GM12878 (cell line): ENCODE measurements at regions not wholly inside any gene's neighbourhood (a gene's known extent, or its start where the extent isn't known, plus 50 kb on each side); places are given as distances from the start of the nearest gene placed in this dataset.

Experiments
- ATAC-seq: fragments of 200-7000 bp; cut with Tn5 transposase; 3 replicates; pipeline ENCODE4 v1.9.1; 2020; ENCODE audit warnings: mild to moderate bottlenecking, moderate library complexity
- BruUV-seq: library from RNA; stranded (reverse); fragments of 400-500 nt; replicated peaks from 2 replicates; lab custom pipeline; 2021; lab: Mats Ljungman, UMichigan
- CTCF ChIA-PET: fragments of 300-600 bp; sonication (Branson Sonifier 250); formaldehyde crosslinking; extraction: SDS; loops from one replicate; lab custom pipeline; 2021; ENCODE audit warnings: inconsistent platforms; lab: Yijun Ruan, JAX
- POLR2A ChIA-PET: fragments of 350-600 bp; formaldehyde crosslinking; extraction: SDS; loops from one replicate; lab custom pipeline; 2021; ENCODE audit warnings: inconsistent platforms; lab: Charles Lee
- RAD21 ChIA-PET: fragments of 300-600 bp; sonication (Branson Sonifier 250); formaldehyde crosslinking; loops from one replicate; lab custom pipeline; 2023; ENCODE audit warnings: antibody characterized with exemption; ENCODE audit not compliant: unreplicated experiment; lab: Charles Lee
- SMC1A ChIA-PET: fragments of 300-600 bp; sonication (Branson Sonifier 250); formaldehyde crosslinking; loops from one replicate; lab custom pipeline; 2023; ENCODE audit not compliant: unreplicated experiment, uncharacterized antibody; lab: Charles Lee
- DNase-seq: peaks from one replicate; pipeline ENCODE4 v3.0.0-alpha.2; 2011; ENCODE audit warnings: low read depth, low spot score
- FAIRE-seq: peaks from 3 replicates; lab custom pipeline; 2011; peaks lifted over from hg19 to GRCh38; lab: Jason Lieb, UNC
- H2AFZ ChIP-seq: 2 replicates; pipeline ENCODE4 v1.6.0; 2011; ENCODE audit warnings: low read depth, low read length, control low read depth; ENCODE audit not compliant: control insufficient read depth
- H3K27ac ChIP-seq: 2 replicates; pipeline ENCODE4 v1.5.1; 2011; ENCODE audit warnings: control low read depth; ENCODE audit not compliant: control insufficient read depth, insufficient read depth
- H3K27me3 ChIP-seq, 2 experiments: replicated peaks in 1 of 2; 2 replicates each; pipeline versions ENCODE4 v1.6.0 to v1.6.1; 2011; ENCODE audit warnings: low read length in 1 of 2; ENCODE audit not compliant: control insufficient read depth in 2 of 2, insufficient read depth in 2 of 2
- H3K36me3 ChIP-seq, 2 experiments: 2 replicates each; pipeline ENCODE4 v1.5.1; 2011; ENCODE audit warnings: low read length in 1 of 2; ENCODE audit not compliant: control insufficient read depth in 2 of 2, insufficient read depth in 2 of 2
- H3K4me1 ChIP-seq: 2 replicates; pipeline ENCODE4 v1.6.1; 2011; ENCODE audit warnings: mild to moderate bottlenecking, low read length, moderate library complexity, mixed read lengths; ENCODE audit not compliant: control insufficient read depth, insufficient read depth
- H3K4me2 ChIP-seq: 2 replicates; pipeline ENCODE4 v1.6.0; 2011; ENCODE audit warnings: control low read depth; ENCODE audit not compliant: control insufficient read depth, insufficient read depth
- H3K4me3 ChIP-seq: fragments of 200-600 bp; sonication (generic); 2 replicates; pipeline ENCODE4 v1.5.1; 2016
- H3K79me2 ChIP-seq: 2 replicates; pipeline ENCODE4 v1.6.0; 2011; ENCODE audit warnings: low read length; ENCODE audit not compliant: control insufficient read depth, insufficient read depth
- H3K9ac ChIP-seq: 2 replicates; pipeline ENCODE4 v1.8.0; 2011; ENCODE audit warnings: low read length, control low read depth, mixed read lengths; ENCODE audit not compliant: control insufficient read depth, insufficient read depth
- H3K9me3 ChIP-seq: replicated peaks from 3 replicates; pipeline ENCODE4 v1.5.1; 2011; ENCODE audit warnings: mild to moderate bottlenecking, low read length; ENCODE audit not compliant: control insufficient read depth, insufficient read depth
- H4K20me1 ChIP-seq: 2 replicates; pipeline ENCODE4 v1.6.0; 2011; ENCODE audit not compliant: control insufficient read depth, insufficient read depth
- ATF7 ChIP-seq: fragments of 450-650 bp; IDR thresholded peaks from 2 replicates; pipeline ENCODE4 v1.6.1; 2016; ENCODE audit warnings: low read depth, mild to moderate bottlenecking
- BACH1 ChIP-seq: fragments of 450-650 bp; IDR thresholded peaks from 2 replicates; pipeline ENCODE4 v1.6.1; 2017; ENCODE audit warnings: mild to moderate bottlenecking, borderline replicate concordance
- CBFB ChIP-seq: IDR thresholded peaks from 2 replicates; pipeline ENCODE4 v1.6.1; 2016; ENCODE audit warnings: antibody characterized with exemption, low read depth
- CBX5 ChIP-seq: sonication (generic); IDR thresholded peaks from 2 replicates; pipeline ENCODE4 v1.6.1; 2016; ENCODE audit warnings: low read depth, moderate library complexity, mild to moderate bottlenecking, inconsistent platforms
- CHD2 ChIP-seq: IDR thresholded peaks from 2 replicates; pipeline ENCODE4 v1.6.1; 2011; ENCODE audit warnings: low read depth, low read length, improper control_type of control experiment, borderline replicate concordance
- CREB1 ChIP-seq: IDR thresholded peaks from 2 replicates; pipeline ENCODE4 v1.6.1; 2012; ENCODE audit warnings: low read depth, mild to moderate bottlenecking, inconsistent platforms
- DPF2 ChIP-seq: fragments of 450-650 bp; IDR thresholded peaks from 2 replicates; pipeline ENCODE4 v1.6.1; 2017; ENCODE audit warnings: mild to moderate bottlenecking
- EP300 ChIP-seq, 2 experiments: fragments of 150-350 bp in 1 of 2; IDR thresholded peaks; 2 replicates each; pipeline ENCODE4 v1.6.1; 2011 to 2012; ENCODE audit warnings: low read depth in 2 of 2, low read length in 2 of 2, borderline replicate concordance in 1 of 2, improper control_type of control experiment in 1 of 2, inconsistent platforms in 1 of 2; ENCODE audit not compliant: control insufficient read depth in 1 of 2
- HDAC2 ChIP-seq: fragments of 200-600 bp; sonication (generic); IDR thresholded peaks from 2 replicates; pipeline ENCODE4 v1.6.1; 2017
- HDGF ChIP-seq: fragments of 450-650 bp; IDR thresholded peaks from 2 replicates; pipeline ENCODE4 v1.6.1; 2016; ENCODE audit warnings: antibody characterized with exemption
- IKZF2 ChIP-seq, 2 experiments: fragments of 450-650 bp; IDR thresholded peaks; 2 replicates each; pipeline ENCODE4 v1.6.1; 2017; ENCODE audit warnings: mild to moderate bottlenecking in 2 of 2, moderate library complexity in 2 of 2
- JUNB ChIP-seq: IDR thresholded peaks from 2 replicates; pipeline ENCODE4 v1.6.1; 2016; ENCODE audit warnings: antibody characterized with exemption, mild to moderate bottlenecking
- MEF2B ChIP-seq: fragments of 450-650 bp; IDR thresholded peaks from 2 replicates; pipeline ENCODE4 v1.6.1; 2018; ENCODE audit warnings: mild to moderate bottlenecking, moderate library complexity; ENCODE audit not compliant: partially characterized antibody, poor library complexity, severe bottlenecking
- MTA3 ChIP-seq: IDR thresholded peaks from 2 replicates; pipeline ENCODE4 v1.6.1; 2012; ENCODE audit warnings: low read length, inconsistent platforms, borderline replicate concordance
- MXI1 ChIP-seq: fragments of 150-350 bp; IDR thresholded peaks from 2 replicates; pipeline ENCODE4 v1.6.1; 2011; ENCODE audit warnings: low read depth, mild to moderate bottlenecking, inconsistent platforms, low read length, improper control_type of control experiment
- MYB ChIP-seq: fragments of 150-350 bp; IDR thresholded peaks from 2 replicates; pipeline ENCODE4 v1.6.1; 2014; ENCODE audit warnings: mild to moderate bottlenecking, low read depth, low read length, borderline replicate concordance
- NBN ChIP-seq: fragments of 450-650 bp; IDR thresholded peaks from 2 replicates; pipeline ENCODE4 v1.6.1; 2016
- NR2C2 ChIP-seq: IDR thresholded peaks from 2 replicates; pipeline ENCODE4 v1.6.1; 2011; ENCODE audit warnings: borderline replicate concordance, low read depth; ENCODE audit not compliant: control insufficient read depth, insufficient read length
- NR2F1 ChIP-seq: fragments of 450-650 bp; conservative IDR thresholded peaks from 2 replicates; pipeline ENCODE4 v1.6.1; 2017; ENCODE audit warnings: mild to moderate bottlenecking
- PAX5 ChIP-seq: IDR thresholded peaks from 2 replicates; pipeline ENCODE4 v1.6.1; 2011; ENCODE audit warnings: low read depth, low read length, borderline replicate concordance
- RELA ChIP-seq: fragments of 450-650 bp; IDR thresholded peaks from 2 replicates; pipeline ENCODE4 v1.8.0; 2014; ENCODE audit warnings: borderline replicate concordance; ENCODE audit not compliant: partially characterized antibody
- RELB ChIP-seq: fragments of 450-650 bp; IDR thresholded peaks from 2 replicates; pipeline ENCODE4 v1.6.1; 2017; ENCODE audit warnings: low read depth, mild to moderate bottlenecking, moderate library complexity
- STAT3 ChIP-seq: IDR thresholded peaks from 2 replicates; pipeline ENCODE4 v1.6.1; 2011; ENCODE audit warnings: low read depth, low read length, improper control_type of control experiment
- TARDBP ChIP-seq: IDR thresholded peaks from 2 replicates; pipeline ENCODE4 v1.6.1; 2016; ENCODE audit warnings: borderline replicate concordance
- TCF12 ChIP-seq: IDR thresholded peaks from 2 replicates; pipeline ENCODE4 v1.6.1; 2011; ENCODE audit warnings: low read depth, mild to moderate bottlenecking, low read length
- YY1 ChIP-seq: IDR thresholded peaks from 2 replicates; pipeline ENCODE4 v1.6.1; 2011; ENCODE audit warnings: low read depth, mild to moderate bottlenecking, low read length
- ZNF24 ChIP-seq: fragments of 450-650 bp; IDR thresholded peaks from 2 replicates; pipeline ENCODE4 v1.6.1; 2017; ENCODE audit warnings: antibody characterized with exemption, mild to moderate bottlenecking
- WGBS: methylation state at CpG from one replicate; pipeline ENCODE4 v1.1.6; 2016; ENCODE audit warnings: low lambda C conversion rate; ENCODE audit not compliant: insufficient replicate concordance, insufficient coverage; ENCODE audit errors: missing lambda C conversion rate; 5-methylcytosine and 5-hydroxymethylcytosine counted together
- in situ Hi-C: fragments of 300-500 bp; cut with MboI; formaldehyde crosslinking; loops from 9 replicates; pipeline ENCODE4 v1.14.3; 2018; ENCODE audit warnings: mixed read lengths
- intact Hi-C: fragments of 100-400 bp; cut with micrococcal nuclease; formaldehyde crosslinking; loops from one replicate; pipeline ENCODE4 v1.14.2; 2022; ENCODE audit not compliant: unreplicated experiment

DNA sequence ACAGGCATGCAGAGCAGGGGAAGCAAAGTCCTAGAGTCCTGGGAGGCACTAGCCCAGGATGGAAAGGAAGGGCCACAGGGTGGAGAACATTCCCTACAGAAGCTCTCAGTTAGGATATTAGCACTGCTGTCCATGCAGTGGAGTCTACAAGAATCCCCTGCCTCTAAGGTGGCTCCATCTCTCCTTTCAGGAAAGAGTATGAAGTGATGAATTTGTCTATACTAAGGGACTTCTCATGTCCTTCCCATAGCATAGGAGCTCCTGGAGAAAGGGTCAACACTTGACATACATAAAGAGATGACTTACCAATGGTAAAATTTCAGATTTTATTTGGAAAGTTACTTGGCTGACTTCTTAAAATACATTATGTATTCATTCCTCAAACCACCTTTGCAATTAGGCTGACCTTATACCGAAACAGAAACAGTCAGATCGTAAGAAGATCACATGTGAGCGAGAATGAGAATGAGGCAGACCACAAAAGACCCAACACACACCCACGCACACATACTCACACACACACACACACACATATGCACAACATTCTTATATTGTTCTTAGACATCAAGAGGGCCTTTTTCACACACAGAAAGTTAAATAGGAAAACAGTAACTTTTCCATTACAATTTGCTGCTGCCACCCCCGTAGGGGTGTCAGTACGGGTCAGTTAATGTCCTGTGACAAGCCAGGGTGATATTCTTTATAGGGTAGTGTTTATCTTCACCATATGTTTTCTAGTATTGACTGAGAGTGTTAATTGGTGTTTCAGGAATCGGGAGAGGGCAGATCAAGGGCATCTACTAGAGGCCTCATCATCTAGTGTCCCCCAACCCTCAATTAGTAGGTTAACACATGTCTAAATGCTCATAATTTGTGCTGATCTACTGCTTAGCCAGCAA lies 159.4 kb downstream of the FAXC start:
- SMC1A ChIA-PET: no interaction called here
- CTCF ChIA-PET: no interaction called here
- FAIRE-seq: peak; percentile 97
- no TSS peak for BruUV-seq
- Histone ChIP-seq H3K36me3 (no peaks in the 10 kb centered on the region), H3K4me2 (peak overlapping the region; percentile 62), H3K9me3 (no peaks in the 10 kb centered on the region), H3K79me2 (no peaks in the 10 kb centered on the region), H3K4me3 (no peak overlapping the region), H3K4me1 (peaks cover 11% of the 10 kb centered on the region), H3K9ac (no peak overlapping the region), H3K27ac (no peak overlapping the region), H2AFZ (no peak overlapping the region), H3K27me3 (no peaks in the 10 kb centered on the region; a peak in 2 of 4 replicates), H4K20me1 (no peaks in the 10 kb centered on the region; the same call in 1 of the 2 replicates)
- POLR2A ChIA-PET: no interaction called here
- RAD21 ChIA-PET: no interaction called here
- peak; percentile 96 for ATAC-seq
- WGBS: 0% methylated on average over 7 of the region's 7 CpGs
- DNase-seq: peak; percentile 68
- intact Hi-C loops (no loop called here), in situ Hi-C loops (no loop called here)
- TF ChIP-seq YY1 (no peak), NBN (peak; percentile 96), STAT3 (0 out of 2 replicates have a peak, but pooled peaks have one; percentile 44), RELB (peak; percentile 90), ATF7 (peak; percentile 95), CBX5 (peak; percentile 77; the same call in 1 of the 2 replicates), RELA (no peak), PAX5 (peak; percentile 91), DPF2 (peak; percentile 98), HDAC2 (no peak), CBFB (peak; percentile 84), ZNF24 (no peak), MEF2B (peak; percentile 80), MTA3 (peak; percentile 92; the same call in 1 of the 2 replicates), MXI1 (peak; percentile 46; the same call in 1 of the 2 replicates), HDGF (no peak), IKZF2 (IDR thresholded peaks at IDR 0.05) (peak; percentile 96 to 98), BACH1 (peak; percentile 69), JUNB (peak; percentile 89), CREB1 (peak; percentile 60), CHD2 (peak; percentile 52; the same call in 1 of the 2 replicates), TCF12 (0 out of 2 replicates have a peak, but pooled peaks have one; percentile 8), EP300 (IDR thresholded peaks at IDR 0.05; ENCODE audit: borderline replicate concordance in 1 of 2, control insufficient read depth in 1 of 2, low read depth in 2 of 2, low read length in 2 of 2) (peak; percentile 86 to 92), TARDBP (0 out of 2 replicates have a peak, but pooled peaks have one; percentile 49), NR2F1 (peak; percentile 96), MYB (no peak), NR2C2 (no peak)
